OCI-LY7 (cell line): ENCODE measurements at regions not wholly inside any gene's neighbourhood (a gene's known extent, or its start where the extent isn't known, plus 50 kb on each side); places are given as distances from the start of the nearest gene placed in this dataset.

ENCODE experiments used
- BruUV-seq: library from RNA; stranded (reverse); fragments of 400-500 nt; replicated peaks from 2 replicates; lab custom pipeline; 2021; lab: Mats Ljungman, UMichigan
- CTCF ChIA-PET: fragments of 300-600 bp; sonication (Branson Sonifier 250); formaldehyde crosslinking; loops from one replicate; lab custom pipeline; 2022; ENCODE audit warnings: antibody characterized with exemption; ENCODE audit not compliant: unreplicated experiment; lab: Charles Lee
- POLR2A ChIA-PET: fragments of 300-600 bp; sonication (Branson Sonifier 250); formaldehyde crosslinking; loops from one replicate; lab custom pipeline; 2022; ENCODE audit warnings: antibody characterized with exemption; lab: Charles Lee
- DNase-seq: peaks from one replicate; pipeline ENCODE4 v3.0.0-alpha.2; 2015; ENCODE audit warnings: low spot score
- H2AFZ ChIP-seq: fragments of 200-600 bp; sonication (generic), shearing (Covaris generic); 2 replicates; pipeline ENCODE4 v1.6.1; 2014; ENCODE audit warnings: mild to moderate bottlenecking, antibody characterized with exemption, low read length, moderate library complexity
- H3K27ac ChIP-seq: fragments of 200-600 bp; sonication (generic); 2 replicates; pipeline ENCODE4 v1.5.1; 2014; ENCODE audit warnings: mixed run types, low read depth, mild to moderate bottlenecking, moderate library complexity, low read length, inconsistent platforms; ENCODE audit not compliant: poor library complexity, severe bottlenecking
- H3K36me3 ChIP-seq: fragments of 200-600 bp; sonication (generic); 2 replicates; pipeline ENCODE4 v1.6.1; 2014; ENCODE audit warnings: mild to moderate bottlenecking, antibody characterized with exemption, low read length, moderate library complexity, mixed read lengths; ENCODE audit not compliant: insufficient read depth
- H3K4me1 ChIP-seq: fragments of 200-600 bp; sonication (generic); 2 replicates; pipeline ENCODE4 v1.5.1; 2014; ENCODE audit warnings: mild to moderate bottlenecking, low read length; ENCODE audit not compliant: insufficient read depth, poor library complexity, severe bottlenecking
- H3K4me2 ChIP-seq: fragments of 200-600 bp; sonication (generic); 2 replicates; pipeline ENCODE4 v1.6.1; 2014; ENCODE audit warnings: mild to moderate bottlenecking, low read length
- H3K4me3 ChIP-seq: fragments of 200-600 bp; sonication (generic); 2 replicates; pipeline ENCODE4 v1.5.1; 2014; ENCODE audit warnings: mild to moderate bottlenecking, low read depth, low read length; ENCODE audit not compliant: poor library complexity, severe bottlenecking
- H3K79me2 ChIP-seq: fragments of 200-600 bp; sonication (generic); 2 replicates; pipeline ENCODE4 v1.6.1; 2016; ENCODE audit warnings: low read depth, mild to moderate bottlenecking, low read length, moderate library complexity, mixed read lengths; ENCODE audit not compliant: insufficient read depth
- H3K9me2 ChIP-seq: fragments of 200-600 bp; sonication (generic); 2 replicates; pipeline ENCODE4 v1.6.1; 2016; ENCODE audit warnings: mild to moderate bottlenecking, low read length, mixed read lengths; ENCODE audit not compliant: insufficient read depth
- H3K9me3 ChIP-seq: fragments of 200-600 bp; sonication (generic); 2 replicates; pipeline ENCODE4 v1.6.1; 2014; ENCODE audit warnings: mild to moderate bottlenecking, mixed run types, low read length, mixed read lengths
- H4K20me1 ChIP-seq: fragments of 200-600 bp; sonication (generic); 2 replicates; pipeline ENCODE4 v1.6.1; 2014; ENCODE audit warnings: mild to moderate bottlenecking, antibody characterized with exemption, low read length, moderate library complexity, mixed read lengths; ENCODE audit not compliant: insufficient read depth
- EZH2phosphoT487 ChIP-seq: fragments of 200-600 bp; sonication (generic); IDR thresholded peaks from 2 replicates; pipeline ENCODE4 v1.6.1; 2018; ENCODE audit warnings: low read depth, borderline replicate concordance, mild to moderate bottlenecking, mixed run types, antibody characterized with exemption, low read length, moderate library complexity, mixed read lengths
- intact Hi-C: fragments of 100-400 bp; cut with micrococcal nuclease; formaldehyde crosslinking; loops from one replicate; pipeline ENCODE4 v1.10.0; 2022; ENCODE audit not compliant: unreplicated experiment
- TF ChIP-seq, protein P1 (sequence below): fragments of 200-600 bp; sonication (generic); conservative IDR thresholded peaks from 2 replicates; pipeline ENCODE4 v1.5.1; 2014; ENCODE audit warnings: mild to moderate bottlenecking, antibody characterized with exemption, low read length, moderate library complexity, mixed read lengths

DNA sequence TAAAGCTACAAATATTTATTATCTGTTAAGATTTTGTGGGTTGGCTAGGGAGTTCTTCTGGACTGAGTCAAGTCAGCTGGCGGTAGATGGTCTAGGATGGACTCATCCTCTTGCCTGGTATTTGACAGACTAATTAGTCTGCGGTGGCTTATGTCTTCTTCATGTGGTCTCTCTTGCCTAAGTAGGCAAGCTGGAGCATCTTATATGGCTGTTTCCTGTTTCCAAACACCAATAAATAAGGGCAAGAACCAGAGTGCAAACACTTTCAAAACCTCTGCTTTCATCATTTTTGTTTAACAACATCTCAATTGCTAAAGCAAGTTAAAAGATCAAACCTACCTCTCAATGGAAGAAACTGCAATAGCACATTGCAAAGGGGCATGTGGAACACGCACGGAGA, 484.8 kb downstream of the PTPRC start:
- TF ChIP-seq, protein P1, sequence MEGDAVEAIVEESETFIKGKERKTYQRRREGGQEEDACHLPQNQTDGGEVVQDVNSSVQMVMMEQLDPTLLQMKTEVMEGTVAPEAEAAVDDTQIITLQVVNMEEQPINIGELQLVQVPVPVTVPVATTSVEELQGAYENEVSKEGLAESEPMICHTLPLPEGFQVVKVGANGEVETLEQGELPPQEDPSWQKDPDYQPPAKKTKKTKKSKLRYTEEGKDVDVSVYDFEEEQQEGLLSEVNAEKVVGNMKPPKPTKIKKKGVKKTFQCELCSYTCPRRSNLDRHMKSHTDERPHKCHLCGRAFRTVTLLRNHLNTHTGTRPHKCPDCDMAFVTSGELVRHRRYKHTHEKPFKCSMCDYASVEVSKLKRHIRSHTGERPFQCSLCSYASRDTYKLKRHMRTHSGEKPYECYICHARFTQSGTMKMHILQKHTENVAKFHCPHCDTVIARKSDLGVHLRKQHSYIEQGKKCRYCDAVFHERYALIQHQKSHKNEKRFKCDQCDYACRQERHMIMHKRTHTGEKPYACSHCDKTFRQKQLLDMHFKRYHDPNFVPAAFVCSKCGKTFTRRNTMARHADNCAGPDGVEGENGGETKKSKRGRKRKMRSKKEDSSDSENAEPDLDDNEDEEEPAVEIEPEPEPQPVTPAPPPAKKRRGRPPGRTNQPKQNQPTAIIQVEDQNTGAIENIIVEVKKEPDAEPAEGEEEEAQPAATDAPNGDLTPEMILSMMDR, result no peak
- no peak for TF ChIP-seq EZH2phosphoT487
- Histone ChIP-seq H3K79me2 (no peaks in the 10 kb centered on the region), H2AFZ (no peak overlapping the region), H3K36me3 (no peaks in the 10 kb centered on the region), H3K27ac (no peak overlapping the region), H3K9me2 (no peaks in the 10 kb centered on the region), H3K4me3 (no peak overlapping the region), H4K20me1 (no peaks in the 10 kb centered on the region), H3K4me2 (no peak overlapping the region), H3K9me3 (no peaks in the 10 kb centered on the region), H3K4me1 (no peaks in the 10 kb centered on the region)
- no TSS peak for BruUV-seq
- no peak for DNase-seq
- intact Hi-C loops, result loop anchor here (10.0 kb wide), 1 partner anchor 411 kb away; no protein-coding TSS in a partner anchor
- POLR2A ChIA-PET, result interaction anchor here (0.8 to 1.7 kb wide), 2 partner anchors 16 kb away, joined by 3 read pairs; no protein-coding TSS in a partner anchor
- CTCF ChIA-PET, result no interaction called here

- Histone ChIP-seq H4K20me1 (no peaks in the 10 kb centered on the region), H3K4me2 (no peak overlapping the region), H3K36me3 (no peaks in the 10 kb centered on the region), H3K9me3 (no peaks in the 10 kb centered on the region), H3K4me3 (no peak overlapping the region), H3K4me1 (no peaks in the 10 kb centered on the region), H3K9me2 (no peaks in the 10 kb centered on the region), H3K27ac (no peak overlapping the region), H2AFZ (no peak overlapping the region), H3K79me2 (no peaks in the 10 kb centered on the region)
- no TSS peak for BruUV-seq
- DNase-seq, result no peak
- POLR2A ChIA-PET, result interaction anchor here (0.6 kb wide), 1 partner anchor 1374 kb away, joined by 4 read pairs; no protein-coding TSS in a partner anchor
- TF ChIP-seq EZH2phosphoT487, result no peak
- TF ChIP-seq, protein P1, result no peak
- intact Hi-C loops, result loop anchor here (10.0 kb wide), 1 partner anchor 410 kb away; no protein-coding TSS in a partner anchor
- CTCF ChIA-PET, result no interaction called here
Measured at GRCh38 chr1:199124351-199124750, 485.5 kb downstream of the PTPRC start.

DNA sequence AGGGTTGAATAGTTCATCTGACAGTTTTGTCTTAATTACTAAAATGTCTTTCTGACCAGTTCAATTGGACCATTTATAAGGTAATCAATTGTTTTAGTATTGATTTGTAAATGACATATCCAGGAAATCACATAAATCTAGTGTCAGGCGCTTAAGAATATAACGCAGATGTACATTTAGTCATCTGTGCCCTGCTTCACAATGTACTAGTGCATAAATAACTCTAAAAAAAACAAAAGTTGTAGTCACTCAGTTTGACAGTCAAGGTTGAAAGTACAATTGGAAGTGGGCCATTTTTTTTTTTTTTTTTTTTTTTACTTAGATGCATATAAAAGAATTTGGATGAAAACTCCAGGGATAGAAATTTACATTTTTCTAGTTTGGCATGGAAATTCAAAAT, 490.4 kb downstream of the PTPRC start:
- no peak overlapping the region for H2AFZ ChIP-seq
- no peaks in the 10 kb centered on the region for H3K9me3 ChIP-seq
- H4K20me1 ChIP-seq, result no peaks in the 10 kb centered on the region
- no TSS peak for BruUV-seq
- H3K36me3 ChIP-seq, result no peaks in the 10 kb centered on the region
- DNase-seq, result no peak
- H3K79me2 ChIP-seq, result no peaks in the 10 kb centered on the region
- TF ChIP-seq, protein P1, result no peak
- no peak for TF ChIP-seq EZH2phosphoT487
- ChIA-PET POLR2A (no interaction called here), CTCF (no interaction called here)
- H3K4me1 ChIP-seq, result no peaks in the 10 kb centered on the region
- intact Hi-C loops, result loop anchor here (10.0 kb wide), 1 partner anchor 406 kb away; no protein-coding TSS in a partner anchor
- H3K4me2 ChIP-seq, result no peak overlapping the region
- H3K27ac ChIP-seq, result no peak overlapping the region
- no peak overlapping the region for H3K4me3 ChIP-seq
- no peaks in the 10 kb centered on the region for H3K9me2 ChIP-seq
